Activated naive CD8-positive, alpha-beta T cell treated with anti-CD3 and anti-CD28 coated beads for 36 hours (primary cell): ENCODE measurements at regions not wholly inside any gene's neighbourhood (a gene's known extent, or its start where the extent isn't known, plus 50 kb on each side); places are given as distances from the start of the nearest gene placed in this dataset.

Experiments
- DNase-seq: peaks from one replicate; pipeline ENCODE4 v3.0.0; 2021
- H3K27ac Mint-ChIP-seq: one replicate; pipeline ENCODE4 v1.8.0; 2022; ENCODE audit warnings: mild to moderate bottlenecking, moderate library complexity, mixed read lengths
- H3K27me3 Mint-ChIP-seq: one replicate; pipeline ENCODE4 v1.8.0; 2022; ENCODE audit warnings: mild to moderate bottlenecking, mixed read lengths
- H3K36me3 Mint-ChIP-seq: one replicate; pipeline ENCODE4 v1.8.0; 2021; ENCODE audit warnings: mild to moderate bottlenecking, mixed read lengths
- H3K4me1 Mint-ChIP-seq: one replicate; pipeline ENCODE4 v1.8.0; 2021; ENCODE audit warnings: mixed read lengths
- H3K4me3 Mint-ChIP-seq: one replicate; pipeline ENCODE4 v1.8.0; 2022; ENCODE audit warnings: mild to moderate bottlenecking, moderate library complexity, mixed read lengths
- H3K9me3 Mint-ChIP-seq: one replicate; pipeline ENCODE4 v1.8.0; 2022; ENCODE audit warnings: mixed read lengths

DNA sequence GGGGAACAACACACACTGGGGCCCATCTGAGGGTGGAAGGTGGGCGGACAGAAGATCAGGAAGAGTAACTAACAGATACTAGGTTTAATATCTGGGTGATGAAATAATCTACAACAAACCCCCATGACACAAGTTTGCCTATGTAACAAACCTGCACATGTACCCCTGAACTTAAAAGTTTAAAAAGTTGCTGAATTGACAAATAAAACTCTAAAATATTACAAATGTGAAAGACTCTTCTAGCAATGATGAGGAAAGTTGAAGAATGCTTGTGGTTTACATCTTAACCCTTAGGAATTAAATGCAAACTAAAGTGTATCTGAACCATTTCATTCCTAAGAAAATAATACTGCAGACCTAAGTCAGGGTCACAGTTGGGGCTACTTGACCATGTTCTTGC, 525.6 kb upstream of the CAMK1G start:
- H3K9me3 Mint-ChIP-seq, result peaks cover 10% of the 10 kb centered on the region
- H3K4me3 Mint-ChIP-seq, result no peak overlapping the region
- H3K4me1 Mint-ChIP-seq, result no peaks in the 10 kb centered on the region
- DNase-seq, result no peak
- peaks cover 8% of the 10 kb centered on the region for H3K27me3 Mint-ChIP-seq
- no peak overlapping the region for H3K27ac Mint-ChIP-seq
- no peaks in the 10 kb centered on the region for H3K36me3 Mint-ChIP-seq

DNA sequence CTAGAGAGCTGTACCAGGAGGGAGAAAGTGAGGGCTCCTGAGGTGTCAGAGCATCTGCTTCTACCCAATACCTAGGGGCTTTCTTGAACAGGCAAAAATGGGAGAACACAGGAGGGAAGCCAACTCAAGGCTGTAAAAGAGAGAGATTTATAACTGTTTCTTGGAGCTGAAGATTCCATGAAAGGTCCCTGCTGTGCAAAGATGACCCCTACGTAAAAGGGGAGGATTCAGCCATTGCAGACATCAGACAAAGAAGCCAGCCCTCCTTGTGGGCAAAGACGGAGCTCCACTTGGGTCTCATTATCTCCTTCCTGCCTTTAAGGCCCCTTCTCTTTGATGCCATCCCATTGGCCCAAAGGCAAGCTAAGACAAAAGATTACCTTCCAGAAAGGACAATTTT, 524.1 kb upstream of the CAMK1G start:
- Mint-ChIP-seq H3K27ac (no peak overlapping the region), H3K27me3 (peaks cover 2% of the 10 kb centered on the region), H3K4me1 (no peaks in the 10 kb centered on the region), H3K36me3 (no peaks in the 10 kb centered on the region), H3K9me3 (peaks cover 10% of the 10 kb centered on the region), H3K4me3 (no peak overlapping the region)
- DNase-seq, result no peak

DNA sequence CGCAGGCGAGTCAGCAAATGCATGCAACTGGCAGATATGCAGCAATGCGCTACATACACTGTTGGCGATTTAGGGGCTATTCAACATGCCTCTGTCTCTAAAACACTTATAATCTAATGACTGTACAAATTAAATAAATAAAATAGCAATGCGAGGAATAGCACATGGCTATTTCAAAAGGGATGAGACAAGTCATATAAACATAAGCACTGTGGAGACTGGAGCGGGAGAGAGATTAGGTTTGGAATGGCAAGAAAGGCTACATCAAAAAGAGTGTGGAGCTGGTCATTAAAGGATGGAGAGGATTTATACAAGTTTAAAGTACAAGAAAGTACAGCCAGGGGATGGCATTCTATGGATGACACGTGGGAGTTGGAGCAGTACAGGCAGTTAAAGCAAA, 523.5 kb upstream of the CAMK1G start:
- no peak overlapping the region for H3K4me3 Mint-ChIP-seq
- no peaks in the 10 kb centered on the region for H3K36me3 Mint-ChIP-seq
- peaks cover 10% of the 10 kb centered on the region for H3K9me3 Mint-ChIP-seq
- DNase-seq, result no peak
- H3K4me1 Mint-ChIP-seq, result no peaks in the 10 kb centered on the region
- no peaks in the 10 kb centered on the region for H3K27me3 Mint-ChIP-seq
- no peak overlapping the region for H3K27ac Mint-ChIP-seq

DNA sequence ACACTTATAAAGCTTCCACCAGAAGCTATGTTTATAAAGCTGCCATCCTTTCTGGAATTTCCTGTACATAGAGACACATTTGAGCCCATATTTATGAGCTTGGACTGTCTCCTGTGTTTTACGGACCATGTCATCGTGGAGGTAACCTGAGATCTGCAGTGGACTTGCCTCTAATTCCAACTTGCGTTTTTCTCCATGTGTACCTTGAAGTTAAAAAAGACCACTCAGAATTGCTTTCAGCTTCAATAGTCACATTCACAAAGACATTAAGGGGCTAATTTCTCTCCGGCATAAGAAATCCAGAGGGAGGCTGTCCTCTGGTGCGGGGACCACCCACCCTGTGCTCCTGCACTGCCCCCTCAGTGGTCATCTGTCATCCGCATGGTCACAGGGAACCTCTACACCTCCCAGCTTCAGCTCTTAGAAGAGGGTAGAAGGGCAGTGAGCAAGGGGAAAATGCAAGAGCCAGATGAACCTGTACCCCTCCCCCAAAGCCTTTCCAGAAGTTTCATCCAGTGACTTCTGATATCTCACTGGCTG, 521.4 kb upstream of the CAMK1G start:
- DNase-seq, result no peak
- Mint-ChIP-seq H3K36me3 (no peaks in the 10 kb centered on the region), H3K4me1 (no peaks in the 10 kb centered on the region), H3K4me3 (no peak overlapping the region), H3K27me3 (no peaks in the 10 kb centered on the region), H3K9me3 (peaks cover under 1% of the 10 kb centered on the region), H3K27ac (no peak overlapping the region)

DNA sequence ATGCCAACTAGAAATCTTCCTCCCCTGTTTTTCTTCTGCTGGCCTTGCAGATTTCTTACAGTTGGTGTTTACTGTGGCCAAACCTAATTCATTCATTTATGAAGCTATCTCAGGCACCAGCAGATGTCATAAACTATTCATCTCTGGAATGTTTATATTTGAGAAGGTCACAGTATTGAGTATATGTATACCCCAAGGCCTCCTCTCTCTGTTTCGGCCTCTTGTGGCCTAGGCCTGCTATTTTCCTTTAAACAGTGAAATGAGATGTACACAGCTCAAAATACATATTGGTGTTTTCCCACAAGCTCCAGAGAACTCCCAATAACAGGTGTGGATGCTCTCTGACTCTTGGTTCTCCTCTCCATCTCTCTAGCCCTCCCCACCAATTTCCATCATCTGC, 520.7 kb upstream of the CAMK1G start:
- H3K36me3 Mint-ChIP-seq, result no peaks in the 10 kb centered on the region
- no peak overlapping the region for H3K27ac Mint-ChIP-seq
- no peaks in the 10 kb centered on the region for H3K9me3 Mint-ChIP-seq
- no peaks in the 10 kb centered on the region for H3K27me3 Mint-ChIP-seq
- H3K4me1 Mint-ChIP-seq, result no peaks in the 10 kb centered on the region
- H3K4me3 Mint-ChIP-seq, result no peak overlapping the region
- no peak for DNase-seq

DNA sequence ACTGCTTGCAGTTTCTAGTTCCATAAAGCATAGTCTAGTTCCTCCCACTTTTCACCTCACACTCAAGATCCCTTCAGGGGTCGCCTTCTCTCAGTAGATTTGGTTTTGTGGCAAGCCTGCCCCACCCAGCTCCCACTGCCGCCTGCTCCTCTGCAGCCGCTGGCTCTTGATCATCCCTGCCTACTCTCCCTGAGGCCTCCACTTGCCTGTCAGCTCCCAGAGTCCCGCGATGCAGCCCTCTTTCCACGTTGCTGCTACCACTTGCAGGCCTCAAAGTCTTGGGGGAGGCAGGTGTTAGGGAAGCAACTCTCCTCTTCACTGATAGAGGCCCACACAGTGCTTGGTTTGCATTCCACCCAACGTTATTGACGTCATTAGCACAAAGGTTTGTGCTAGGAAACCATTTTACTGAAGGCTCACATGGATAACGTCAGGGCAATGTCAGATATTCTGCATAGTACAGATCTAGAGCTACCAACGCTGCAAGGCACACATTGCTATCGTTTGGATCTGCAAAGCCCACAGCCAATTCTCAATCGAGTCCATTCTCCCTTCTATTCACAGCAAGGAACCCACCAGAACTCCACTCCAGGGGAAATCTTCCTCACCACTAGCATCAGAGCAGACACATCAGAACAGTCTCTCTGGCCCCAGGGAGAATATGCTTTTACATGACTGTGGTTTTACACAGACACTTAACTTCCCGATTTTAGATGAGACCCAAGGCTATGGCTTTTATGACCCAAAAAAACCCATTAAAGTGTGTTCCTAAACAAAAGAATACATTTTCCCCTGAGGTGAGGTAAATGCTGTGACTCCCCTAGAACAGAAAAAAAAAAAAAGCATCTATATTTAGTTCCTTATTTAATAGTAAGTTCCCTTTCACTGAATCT, 519.5 kb upstream of the CAMK1G start:
- no peak overlapping the region for H3K27ac Mint-ChIP-seq
- DNase-seq, result no peak
- no peaks in the 10 kb centered on the region for H3K27me3 Mint-ChIP-seq
- peaks cover 6% of the 10 kb centered on the region for H3K4me1 Mint-ChIP-seq
- no peaks in the 10 kb centered on the region for H3K36me3 Mint-ChIP-seq
- no peaks in the 10 kb centered on the region for H3K9me3 Mint-ChIP-seq
- H3K4me3 Mint-ChIP-seq, result no peak overlapping the region

DNA sequence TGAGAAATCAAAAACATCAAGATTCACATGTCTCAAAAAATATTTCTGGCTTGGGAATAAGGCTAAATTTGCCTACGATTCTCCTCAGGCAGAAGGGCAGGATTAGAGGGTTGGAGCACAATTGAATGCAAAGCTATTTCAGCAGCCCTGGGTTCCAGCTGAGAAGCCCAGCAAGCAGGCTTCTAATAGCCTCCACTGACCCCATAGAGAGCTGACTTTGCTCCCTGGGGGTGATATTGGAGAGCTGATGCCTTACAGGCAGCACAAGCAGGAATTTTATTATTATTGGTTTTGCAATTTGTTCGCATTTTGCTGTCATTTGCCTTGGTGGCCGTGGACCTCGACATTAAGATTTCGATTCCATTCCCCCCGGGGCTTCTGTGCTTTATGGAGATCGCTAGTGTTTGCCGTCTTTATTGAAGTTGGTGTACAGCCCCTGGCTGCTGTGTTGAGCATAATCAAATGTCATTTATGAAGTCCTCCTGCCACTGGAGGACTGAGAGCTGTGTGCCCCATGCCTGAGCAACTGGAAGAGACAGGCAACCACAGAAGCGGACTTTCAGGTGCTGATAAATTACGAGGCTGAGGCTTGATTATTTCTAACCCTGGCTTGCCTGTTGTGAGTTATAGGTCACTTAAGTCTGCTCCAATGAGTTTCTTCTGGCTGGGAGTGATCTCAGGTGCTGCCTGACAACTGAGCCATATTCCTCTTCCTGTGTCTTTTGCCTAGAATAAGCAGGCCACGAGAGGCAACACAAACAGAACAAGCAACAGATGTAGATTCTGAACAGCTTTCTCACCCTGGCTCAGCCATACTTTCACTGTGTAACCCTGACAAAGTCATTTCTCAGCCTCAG, 518.4 kb upstream of the CAMK1G start:
- Mint-ChIP-seq H3K27me3 (no peaks in the 10 kb centered on the region), H3K27ac (no peak overlapping the region), H3K4me3 (no peak overlapping the region), H3K4me1 (peaks cover 6% of the 10 kb centered on the region), H3K36me3 (no peaks in the 10 kb centered on the region), H3K9me3 (no peaks in the 10 kb centered on the region)
- no peak for DNase-seq

DNA sequence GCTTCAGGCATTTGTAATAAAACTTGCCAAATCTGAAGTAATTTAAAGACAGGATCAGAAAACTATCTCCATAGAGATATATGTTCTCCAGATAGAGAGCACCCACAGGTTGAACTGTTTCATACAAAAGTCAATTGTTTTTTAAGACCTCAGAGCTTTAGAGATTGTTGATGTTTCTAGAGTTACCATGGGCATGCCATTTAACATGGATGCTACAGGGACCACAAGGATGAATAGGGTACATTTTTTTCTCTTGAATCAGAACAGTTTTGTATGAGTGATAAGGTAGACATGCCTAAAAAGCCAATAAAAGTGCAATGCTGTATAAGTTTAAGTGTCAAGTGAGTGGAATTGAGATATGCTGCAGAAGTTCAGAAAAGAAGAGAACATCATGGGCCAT, 511.0 kb upstream of the CAMK1G start:
- H3K27ac Mint-ChIP-seq, result no peak overlapping the region
- no peaks in the 10 kb centered on the region for H3K36me3 Mint-ChIP-seq
- peaks cover 6% of the 10 kb centered on the region for H3K4me1 Mint-ChIP-seq
- no peak overlapping the region for H3K4me3 Mint-ChIP-seq
- no peaks in the 10 kb centered on the region for H3K27me3 Mint-ChIP-seq
- H3K9me3 Mint-ChIP-seq, result no peaks in the 10 kb centered on the region
- no peak for DNase-seq

DNA sequence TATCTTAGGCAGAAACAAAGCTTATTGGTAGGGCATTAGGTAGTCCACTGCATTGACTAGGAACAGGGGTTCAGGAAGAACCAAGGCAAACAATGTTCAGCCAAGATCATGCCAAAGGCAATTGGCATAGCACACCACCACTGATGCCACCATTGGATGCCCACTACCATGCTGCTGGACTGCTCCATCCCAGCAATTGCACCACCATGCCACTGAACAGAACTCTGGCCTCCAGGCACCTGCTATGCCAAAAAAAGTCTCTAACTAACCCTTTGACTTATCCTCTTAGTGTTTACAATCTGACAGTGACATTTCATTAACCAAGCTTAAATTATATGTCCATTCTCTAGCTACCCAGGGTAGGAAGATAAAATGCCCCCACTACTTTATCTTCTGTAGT, 509.6 kb upstream of the CAMK1G start:
- Mint-ChIP-seq H3K36me3 (no peaks in the 10 kb centered on the region), H3K27me3 (no peaks in the 10 kb centered on the region), H3K4me3 (no peak overlapping the region), H3K9me3 (no peaks in the 10 kb centered on the region), H3K27ac (no peak overlapping the region), H3K4me1 (peaks cover under 1% of the 10 kb centered on the region)
- DNase-seq, result no peak

DNA sequence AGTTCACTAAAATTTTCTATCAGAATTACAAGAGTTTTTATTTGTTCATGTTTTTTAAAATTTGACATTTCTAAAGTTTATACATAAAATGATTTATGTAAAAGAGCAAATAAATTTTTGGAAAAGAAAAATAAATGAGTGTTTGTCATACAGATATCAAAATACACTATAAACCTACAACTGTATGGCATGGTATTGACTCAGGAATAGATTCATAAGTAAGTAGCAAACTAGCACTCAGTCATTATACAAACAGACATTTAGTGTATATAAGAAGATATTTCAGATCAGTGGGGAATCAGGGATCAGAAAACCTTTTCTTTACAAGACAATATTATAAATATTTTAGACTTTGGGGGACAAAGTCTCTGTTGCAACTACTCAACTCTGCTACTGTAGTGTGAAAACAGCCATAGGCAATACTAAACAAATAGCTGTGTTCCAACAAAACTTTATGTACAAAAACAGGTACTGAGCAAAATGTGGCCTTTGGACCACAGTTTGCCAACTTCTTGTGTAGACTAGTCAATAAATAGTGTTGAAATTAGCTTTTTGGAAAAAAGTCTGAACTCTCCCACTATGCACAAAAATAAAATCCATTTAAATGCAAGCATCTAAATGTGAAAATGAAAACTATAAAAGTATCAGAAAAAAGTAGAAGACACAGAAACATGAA, 508.8 kb upstream of the CAMK1G start:
- Mint-ChIP-seq H3K36me3 (no peaks in the 10 kb centered on the region), H3K4me1 (no peaks in the 10 kb centered on the region), H3K4me3 (no peak overlapping the region), H3K9me3 (no peaks in the 10 kb centered on the region), H3K27ac (no peak overlapping the region), H3K27me3 (no peaks in the 10 kb centered on the region)
- no peak for DNase-seq

DNA sequence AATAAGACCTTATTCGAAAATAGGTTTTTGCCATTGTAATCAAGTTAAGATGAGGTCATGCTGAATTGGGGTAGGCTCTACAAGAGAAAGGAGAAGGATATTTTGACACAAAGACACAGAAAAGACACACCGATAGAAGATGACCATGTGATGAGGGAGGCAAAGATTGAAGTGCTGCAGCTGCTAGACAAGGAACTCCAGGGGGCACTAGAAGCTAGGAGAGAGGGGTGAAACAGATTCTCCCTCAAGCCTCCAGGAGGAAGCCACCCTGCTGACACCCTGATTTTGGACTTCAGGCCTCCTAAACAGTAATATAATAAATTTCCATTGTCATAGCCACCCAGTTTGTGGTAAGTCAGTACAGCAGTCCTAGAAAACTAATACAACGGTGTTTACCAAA, 506.8 kb upstream of the CAMK1G start:
- H3K36me3 Mint-ChIP-seq, result no peaks in the 10 kb centered on the region
- H3K27ac Mint-ChIP-seq, result no peak overlapping the region
- H3K4me3 Mint-ChIP-seq, result no peak overlapping the region
- no peaks in the 10 kb centered on the region for H3K27me3 Mint-ChIP-seq
- DNase-seq, result no peak
- H3K4me1 Mint-ChIP-seq, result no peaks in the 10 kb centered on the region
- H3K9me3 Mint-ChIP-seq, result no peaks in the 10 kb centered on the region

DNA sequence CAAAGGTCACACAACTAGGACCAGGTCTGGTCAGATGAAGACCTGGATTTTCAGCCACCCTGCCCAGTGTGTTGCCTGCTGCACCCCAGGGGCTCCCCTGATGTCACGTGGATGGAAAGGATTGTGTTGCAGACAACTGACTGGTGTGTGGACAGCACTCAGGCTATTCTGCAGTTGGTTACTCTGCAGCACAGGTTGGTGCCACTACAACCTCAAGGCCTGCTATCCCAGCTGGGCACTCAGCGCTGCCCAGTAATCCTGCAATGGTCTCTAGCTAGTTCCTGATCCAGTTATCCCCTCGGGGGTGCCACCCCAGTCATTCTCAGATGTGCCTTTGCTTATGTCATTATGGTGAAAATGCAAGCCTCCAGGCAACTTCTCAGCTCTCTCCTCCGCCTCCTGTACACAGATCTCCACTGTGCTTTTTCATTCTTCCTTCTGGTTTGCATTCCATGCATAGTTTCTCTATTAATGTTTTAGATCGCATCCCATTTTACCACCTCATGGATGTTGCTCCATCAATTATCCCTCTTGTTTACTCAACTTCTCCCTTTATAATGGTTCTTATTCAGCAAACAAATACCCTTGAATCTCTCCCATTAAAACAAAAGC, 503.2 kb upstream of the CAMK1G start:
- Mint-ChIP-seq H3K9me3 (no peaks in the 10 kb centered on the region), H3K4me1 (no peaks in the 10 kb centered on the region)

DNA sequence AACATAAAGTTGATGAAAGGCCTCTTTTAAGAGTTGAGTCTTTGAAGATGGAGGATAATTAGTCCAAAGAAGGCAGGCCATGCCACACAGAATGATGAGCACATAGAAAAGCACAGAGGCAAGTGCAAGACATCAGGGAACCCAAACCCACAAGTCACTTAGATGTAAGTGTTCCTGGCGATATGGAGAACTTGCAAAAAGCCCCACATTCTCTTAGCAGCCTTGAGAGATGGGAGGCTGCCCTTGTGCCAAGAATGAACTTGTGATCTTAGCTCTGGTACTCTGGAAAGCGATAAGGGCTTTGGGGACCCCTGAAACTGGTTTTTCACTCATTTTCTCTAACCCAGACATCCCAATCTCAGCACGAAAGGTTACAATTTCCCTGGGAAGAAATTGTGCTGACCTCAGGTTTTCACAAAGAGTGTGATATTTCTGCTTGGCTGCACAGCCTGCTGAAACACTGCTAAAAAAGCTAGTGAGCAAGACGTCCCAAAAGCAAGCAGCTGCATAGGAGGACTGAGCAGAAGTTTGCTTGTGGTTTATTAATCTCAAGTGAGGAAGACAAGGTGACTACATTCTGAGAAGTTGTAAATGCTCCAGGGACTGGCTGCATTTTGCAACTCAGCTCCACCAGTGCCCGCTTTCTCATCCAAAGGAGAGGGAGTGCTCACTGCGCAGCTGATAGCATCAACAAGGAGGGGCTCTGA, 496.9 kb upstream of the CAMK1G start:
- no peak for DNase-seq
- peaks cover 2% of the 10 kb centered on the region for H3K9me3 Mint-ChIP-seq
- H3K4me3 Mint-ChIP-seq, result no peak overlapping the region
- no peaks in the 10 kb centered on the region for H3K4me1 Mint-ChIP-seq
- peaks cover 11% of the 10 kb centered on the region for H3K27me3 Mint-ChIP-seq
- no peaks in the 10 kb centered on the region for H3K36me3 Mint-ChIP-seq
- no peak overlapping the region for H3K27ac Mint-ChIP-seq

More for the DNA sequence above, 503.2 kb upstream of the CAMK1G start:
- DNase-seq, result no peak
- Mint-ChIP-seq H3K27ac (no peak overlapping the region), H3K27me3 (no peaks in the 10 kb centered on the region), H3K36me3 (no peaks in the 10 kb centered on the region), H3K4me3 (no peak overlapping the region)

DNA sequence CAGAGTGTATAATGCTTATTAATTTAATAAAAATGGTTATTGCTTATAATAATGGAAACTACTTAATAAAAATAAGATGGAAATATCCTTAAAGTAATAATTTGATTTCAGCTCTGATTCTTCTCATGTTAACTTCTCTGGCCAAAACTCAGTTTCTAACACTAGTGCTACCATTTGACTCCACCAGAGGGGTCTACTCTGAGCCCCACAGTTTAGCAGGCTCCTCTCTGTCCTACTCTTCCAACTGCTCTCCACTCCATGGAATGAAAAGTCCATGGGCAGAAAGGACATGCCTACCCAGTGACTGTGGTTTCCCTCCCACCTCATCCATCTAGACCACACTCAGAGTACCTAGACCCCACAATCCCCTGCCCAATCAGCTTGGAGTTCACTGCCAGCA, 489.1 kb upstream of the CAMK1G start:
- no peaks in the 10 kb centered on the region for H3K4me1 Mint-ChIP-seq
- H3K27me3 Mint-ChIP-seq, result peaks cover 23% of the 10 kb centered on the region
- H3K9me3 Mint-ChIP-seq, result peaks cover 2% of the 10 kb centered on the region
- H3K36me3 Mint-ChIP-seq, result no peaks in the 10 kb centered on the region
- no peak overlapping the region for H3K4me3 Mint-ChIP-seq
- no peak for DNase-seq
- no peak overlapping the region for H3K27ac Mint-ChIP-seq
